ENCODE measurements at regions not wholly inside any gene's neighbourhood (a gene's known extent, or its start where the extent isn't known, plus 50 kb on each side); places are given as distances from the start of the nearest gene placed in this dataset.

- no peak overlapping the region for H3K4me3 ChIP-seq (ENCODE audit: low read depth, low read length, poor library complexity, severe bottlenecking)
- H3K36me3 ChIP-seq (ENCODE audit: insufficient read depth, low read length, poor library complexity, severe bottlenecking): no peaks in the 10 kb centered on the region
- TF ChIP-seq EZH2 (IDR thresholded peaks at IDR 0.05; ENCODE audit: borderline replicate concordance, low read depth, low read length, poor library complexity, severe bottlenecking) (no peak), CTCF (conservative IDR thresholded peaks at IDR 0.05; ENCODE audit: low read depth, low read length) (no peak)
- ChIA-PET POLR2A (ENCODE audit: low non-redundant PET) (no interaction called here), CTCF (no interaction called here)
- BruUV-seq (replicated peaks): no TSS peak
- H3K27me3 ChIP-seq (replicated peaks; ENCODE audit: insufficient read depth, low read depth, low read length, poor library complexity): no peaks in the 10 kb centered on the region
- intact Hi-C loops (cut with micrococcal nuclease; ENCODE audit: unreplicated experiment): no loop called here
- peaks cover 3% of the 10 kb centered on the region for H3K4me1 ChIP-seq (ENCODE audit: insufficient read depth, low read length, poor library complexity, severe bottlenecking)
- H3K9me3 ChIP-seq (ENCODE audit: low read depth, low read length, poor library complexity, severe bottlenecking): no peaks in the 10 kb centered on the region
- H3K27ac ChIP-seq (ENCODE audit: low read depth, low read length, poor library complexity, severe bottlenecking): no peak overlapping the region
- DNase-seq (ENCODE audit: low spot score): no peak
Observed at GRCh38 chr4:31362756-31363155, 642.6 kb downstream of the PCDH7 start.

DNA sequence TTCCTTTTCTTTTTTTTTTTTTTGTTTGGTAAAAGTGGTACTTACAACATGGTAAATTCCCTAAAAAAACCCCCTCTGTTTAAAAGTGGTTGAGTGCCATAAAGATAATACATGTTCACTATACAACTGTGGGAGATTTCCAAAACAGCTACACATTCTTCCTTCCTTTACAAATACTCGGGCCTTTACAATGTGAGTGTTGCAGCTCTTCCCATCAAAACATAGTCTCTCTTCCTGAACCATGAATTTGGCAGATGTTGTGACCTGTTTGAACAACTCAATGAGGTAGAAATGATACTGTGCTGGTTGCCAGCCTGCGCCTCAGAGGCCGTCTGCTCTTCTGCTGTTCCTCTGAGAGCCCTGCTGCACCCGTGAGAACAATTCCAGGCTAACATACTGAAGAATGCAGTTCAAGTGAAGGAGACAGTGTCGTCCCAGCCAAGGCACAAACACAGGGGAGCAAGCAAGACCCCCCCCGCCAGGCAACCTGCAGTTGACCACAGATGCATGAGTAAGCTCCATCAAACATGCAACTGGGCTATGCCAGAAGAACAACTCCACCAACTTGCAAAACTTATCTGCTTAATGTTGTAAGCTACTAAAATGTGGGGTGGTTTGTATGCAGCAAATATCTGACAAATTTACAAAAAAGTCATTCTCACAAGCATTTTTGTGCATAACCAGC lies 645.0 kb downstream of the PCDH7 start:
- H3K4me3 ChIP-seq (ENCODE audit: low read depth, low read length, poor library complexity, severe bottlenecking): no peak overlapping the region
- POLR2A ChIA-PET (ENCODE audit: low non-redundant PET): no interaction called here
- intact Hi-C loops (cut with micrococcal nuclease; ENCODE audit: unreplicated experiment): no loop called here
- CTCF ChIA-PET: no interaction called here
- TF ChIP-seq EZH2 (IDR thresholded peaks at IDR 0.05; ENCODE audit: borderline replicate concordance, low read depth, low read length, poor library complexity, severe bottlenecking) (no peak), CTCF (conservative IDR thresholded peaks at IDR 0.05; ENCODE audit: low read depth, low read length) (no peak)
- H3K4me1 ChIP-seq (ENCODE audit: insufficient read depth, low read length, poor library complexity, severe bottlenecking): peaks cover 3% of the 10 kb centered on the region
- H3K9me3 ChIP-seq (ENCODE audit: low read depth, low read length, poor library complexity, severe bottlenecking): no peaks in the 10 kb centered on the region
- DNase-seq (ENCODE audit: low spot score): no peak
- H3K27ac ChIP-seq (ENCODE audit: low read depth, low read length, poor library complexity, severe bottlenecking): no peak overlapping the region
- no peaks in the 10 kb centered on the region for H3K36me3 ChIP-seq (ENCODE audit: insufficient read depth, low read length, poor library complexity, severe bottlenecking)
- H3K27me3 ChIP-seq (replicated peaks; ENCODE audit: insufficient read depth, low read depth, low read length, poor library complexity): no peaks in the 10 kb centered on the region
- BruUV-seq (replicated peaks): no TSS peak

DNA sequence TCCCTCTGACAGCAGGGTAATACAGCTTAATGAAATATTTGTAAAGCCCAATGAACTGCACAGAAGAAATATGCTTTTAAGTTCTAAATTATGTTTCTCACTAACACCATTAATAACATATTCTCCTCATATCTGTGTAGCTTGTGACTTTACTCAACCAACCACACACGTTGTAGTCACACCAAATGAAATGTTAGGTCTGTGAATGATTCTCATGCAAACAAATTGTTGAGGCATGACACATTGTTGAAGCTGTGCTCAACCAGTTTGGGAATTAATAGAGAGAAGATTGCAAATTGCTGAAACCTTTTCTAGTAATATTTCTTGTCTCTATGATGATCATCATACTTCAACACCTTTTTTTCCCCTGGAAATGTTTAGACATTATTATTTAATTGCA lies 645.9 kb downstream of the PCDH7 start:
- no peak for TF ChIP-seq EZH2 (IDR thresholded peaks at IDR 0.05; ENCODE audit: borderline replicate concordance, low read depth, low read length, poor library complexity, severe bottlenecking)
- TF ChIP-seq CTCF (conservative IDR thresholded peaks at IDR 0.05; ENCODE audit: low read depth, low read length): no peak
- DNase-seq (ENCODE audit: low spot score): no peak
- ChIA-PET CTCF (no interaction called here), POLR2A (ENCODE audit: low non-redundant PET) (no interaction called here)
- intact Hi-C loops (cut with micrococcal nuclease; ENCODE audit: unreplicated experiment): no loop called here
- peaks cover under 1% of the 10 kb centered on the region for H3K4me1 ChIP-seq (ENCODE audit: insufficient read depth, low read length, poor library complexity, severe bottlenecking)
- no peak overlapping the region for H3K4me3 ChIP-seq (ENCODE audit: low read depth, low read length, poor library complexity, severe bottlenecking)
- no TSS peak for BruUV-seq (replicated peaks)
- no peaks in the 10 kb centered on the region for H3K9me3 ChIP-seq (ENCODE audit: low read depth, low read length, poor library complexity, severe bottlenecking)
- H3K27me3 ChIP-seq (replicated peaks; ENCODE audit: insufficient read depth, low read depth, low read length, poor library complexity): no peaks in the 10 kb centered on the region
- H3K27ac ChIP-seq (ENCODE audit: low read depth, low read length, poor library complexity, severe bottlenecking): no peak overlapping the region
- no peaks in the 10 kb centered on the region for H3K36me3 ChIP-seq (ENCODE audit: insufficient read depth, low read length, poor library complexity, severe bottlenecking)
